ENCODE measurements at regions not wholly inside any gene's neighbourhood (a gene's known extent, or its start where the extent isn't known, plus 50 kb on each side); places are given as distances from the start of the nearest gene placed in this dataset.

DNA sequence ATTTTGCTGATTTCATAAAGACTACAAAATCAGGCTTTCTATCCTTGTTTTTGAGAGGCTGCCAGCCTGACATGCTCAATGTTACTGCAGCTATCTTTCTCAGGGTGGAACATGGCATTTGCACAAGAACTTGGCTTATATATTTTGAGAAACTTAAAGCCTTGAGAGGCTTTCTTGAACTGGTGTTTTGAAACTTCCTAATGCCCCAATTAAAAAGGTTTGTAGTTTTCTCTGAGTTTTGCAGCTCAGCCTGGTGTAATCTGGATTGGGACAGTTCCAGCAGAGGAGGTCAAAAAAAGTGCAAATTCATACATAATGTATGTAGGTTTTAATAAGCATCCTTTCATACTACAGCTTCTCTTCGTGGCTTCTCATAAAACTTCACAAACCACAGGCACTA lies 223.4 kb downstream of the FAM76B start:
- CTCF ChIA-PET = interaction anchor here (1.1 to 1.9 kb wide), 2 partner anchors 20 to 140 kb away, joined by 3 to 5 read pairs; no protein-coding TSS in a partner anchor
- DNase-seq = no peak
- no peaks in the 10 kb centered on the region for H3K36me3 ChIP-seq (replicated peaks in 1 of 2; ENCODE audit: control insufficient read depth in 1 of 2, insufficient read depth in 2 of 2, low read length in 1 of 2)
- H3K9ac ChIP-seq = no peak overlapping the region
- no peaks in the 10 kb centered on the region for H3K9me2 ChIP-seq
- no peak overlapping the region for H2AFZ ChIP-seq (ENCODE audit: low read depth)
- H3K4me1 ChIP-seq (ENCODE audit: control insufficient read depth in 1 of 2, insufficient read depth in 2 of 2, low read depth in 1 of 2, low read length in 1 of 2) = peaks cover 4% of the 10 kb centered on the region in 2 experiments; a peak in 3 of 4 replicates
- no peaks in the 10 kb centered on the region for H3K9me3 ChIP-seq
- H3K4me2 ChIP-seq = no peak overlapping the region
- H3K27me3 ChIP-seq (ENCODE audit: insufficient read depth) = no peaks in the 10 kb centered on the region
- POLR2A ChIA-PET = no interaction called here
- H3K27ac ChIP-seq (ENCODE audit: low read depth in 2 of 2, low read length in 1 of 2) = no peak overlapping the region; a peak in 1 of 4 replicates
- H3F3A ChIP-seq (replicated peaks; ENCODE audit: insufficient read depth) = no peaks in the 10 kb centered on the region
- 9% methylated on average over 1 of the region's 1 CpG for WGBS (ENCODE audit: low lambda C conversion rate)
- no peak overlapping the region for H3K4me3 ChIP-seq (ENCODE audit: low read depth in 2 of 2, low read length in 1 of 2)
- TF ChIP-seq ELF1 (IDR thresholded peaks at IDR 0.05) = no peak
- TF ChIP-seq, protein P1, sequence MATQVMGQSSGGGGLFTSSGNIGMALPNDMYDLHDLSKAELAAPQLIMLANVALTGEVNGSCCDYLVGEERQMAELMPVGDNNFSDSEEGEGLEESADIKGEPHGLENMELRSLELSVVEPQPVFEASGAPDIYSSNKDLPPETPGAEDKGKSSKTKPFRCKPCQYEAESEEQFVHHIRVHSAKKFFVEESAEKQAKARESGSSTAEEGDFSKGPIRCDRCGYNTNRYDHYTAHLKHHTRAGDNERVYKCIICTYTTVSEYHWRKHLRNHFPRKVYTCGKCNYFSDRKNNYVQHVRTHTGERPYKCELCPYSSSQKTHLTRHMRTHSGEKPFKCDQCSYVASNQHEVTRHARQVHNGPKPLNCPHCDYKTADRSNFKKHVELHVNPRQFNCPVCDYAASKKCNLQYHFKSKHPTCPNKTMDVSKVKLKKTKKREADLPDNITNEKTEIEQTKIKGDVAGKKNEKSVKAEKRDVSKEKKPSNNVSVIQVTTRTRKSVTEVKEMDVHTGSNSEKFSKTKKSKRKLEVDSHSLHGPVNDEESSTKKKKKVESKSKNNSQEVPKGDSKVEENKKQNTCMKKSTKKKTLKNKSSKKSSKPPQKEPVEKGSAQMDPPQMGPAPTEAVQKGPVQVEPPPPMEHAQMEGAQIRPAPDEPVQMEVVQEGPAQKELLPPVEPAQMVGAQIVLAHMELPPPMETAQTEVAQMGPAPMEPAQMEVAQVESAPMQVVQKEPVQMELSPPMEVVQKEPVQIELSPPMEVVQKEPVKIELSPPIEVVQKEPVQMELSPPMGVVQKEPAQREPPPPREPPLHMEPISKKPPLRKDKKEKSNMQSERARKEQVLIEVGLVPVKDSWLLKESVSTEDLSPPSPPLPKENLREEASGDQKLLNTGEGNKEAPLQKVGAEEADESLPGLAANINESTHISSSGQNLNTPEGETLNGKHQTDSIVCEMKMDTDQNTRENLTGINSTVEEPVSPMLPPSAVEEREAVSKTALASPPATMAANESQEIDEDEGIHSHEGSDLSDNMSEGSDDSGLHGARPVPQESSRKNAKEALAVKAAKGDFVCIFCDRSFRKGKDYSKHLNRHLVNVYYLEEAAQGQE (IDR thresholded peaks at IDR 0.05; ENCODE audit: low read depth, low read length) = no peak
- no peak for TF ChIP-seq POLR2AphosphoS5 (IDR thresholded peaks at IDR 0.05; ENCODE audit: low read depth, low read length)
- TF ChIP-seq, protein P2, sequence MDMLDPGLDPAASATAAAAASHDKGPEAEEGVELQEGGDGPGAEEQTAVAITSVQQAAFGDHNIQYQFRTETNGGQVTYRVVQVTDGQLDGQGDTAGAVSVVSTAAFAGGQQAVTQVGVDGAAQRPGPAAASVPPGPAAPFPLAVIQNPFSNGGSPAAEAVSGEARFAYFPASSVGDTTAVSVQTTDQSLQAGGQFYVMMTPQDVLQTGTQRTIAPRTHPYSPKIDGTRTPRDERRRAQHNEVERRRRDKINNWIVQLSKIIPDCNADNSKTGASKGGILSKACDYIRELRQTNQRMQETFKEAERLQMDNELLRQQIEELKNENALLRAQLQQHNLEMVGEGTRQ (IDR thresholded peaks at IDR 0.05; ENCODE audit: borderline replicate concordance, low read depth, low read length) = no peak
- no peak for TF ChIP-seq SIN3A (IDR thresholded peaks at IDR 0.05; ENCODE audit: borderline replicate concordance, low read depth, low read length)
- TF ChIP-seq, protein P3, sequence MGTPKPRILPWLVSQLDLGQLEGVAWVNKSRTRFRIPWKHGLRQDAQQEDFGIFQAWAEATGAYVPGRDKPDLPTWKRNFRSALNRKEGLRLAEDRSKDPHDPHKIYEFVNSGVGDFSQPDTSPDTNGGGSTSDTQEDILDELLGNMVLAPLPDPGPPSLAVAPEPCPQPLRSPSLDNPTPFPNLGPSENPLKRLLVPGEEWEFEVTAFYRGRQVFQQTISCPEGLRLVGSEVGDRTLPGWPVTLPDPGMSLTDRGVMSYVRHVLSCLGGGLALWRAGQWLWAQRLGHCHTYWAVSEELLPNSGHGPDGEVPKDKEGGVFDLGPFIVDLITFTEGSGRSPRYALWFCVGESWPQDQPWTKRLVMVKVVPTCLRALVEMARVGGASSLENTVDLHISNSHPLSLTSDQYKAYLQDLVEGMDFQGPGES (IDR thresholded peaks at IDR 0.05; ENCODE audit: low read depth, low read length) = no peak
- no peak for TF ChIP-seq CHD2 (IDR thresholded peaks at IDR 0.05; ENCODE audit: low read length, partially characterized antibody)
- TF ChIP-seq, protein P4, sequence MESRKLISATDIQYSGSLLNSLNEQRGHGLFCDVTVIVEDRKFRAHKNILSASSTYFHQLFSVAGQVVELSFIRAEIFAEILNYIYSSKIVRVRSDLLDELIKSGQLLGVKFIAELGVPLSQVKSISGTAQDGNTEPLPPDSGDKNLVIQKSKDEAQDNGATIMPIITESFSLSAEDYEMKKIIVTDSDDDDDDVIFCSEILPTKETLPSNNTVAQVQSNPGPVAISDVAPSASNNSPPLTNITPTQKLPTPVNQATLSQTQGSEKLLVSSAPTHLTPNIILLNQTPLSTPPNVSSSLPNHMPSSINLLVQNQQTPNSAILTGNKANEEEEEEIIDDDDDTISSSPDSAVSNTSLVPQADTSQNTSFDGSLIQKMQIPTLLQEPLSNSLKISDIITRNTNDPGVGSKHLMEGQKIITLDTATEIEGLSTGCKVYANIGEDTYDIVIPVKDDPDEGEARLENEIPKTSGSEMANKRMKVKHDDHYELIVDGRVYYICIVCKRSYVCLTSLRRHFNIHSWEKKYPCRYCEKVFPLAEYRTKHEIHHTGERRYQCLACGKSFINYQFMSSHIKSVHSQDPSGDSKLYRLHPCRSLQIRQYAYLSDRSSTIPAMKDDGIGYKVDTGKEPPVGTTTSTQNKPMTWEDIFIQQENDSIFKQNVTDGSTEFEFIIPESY (IDR thresholded peaks at IDR 0.05; ENCODE audit: borderline replicate concordance, low read depth) = no peak
- TF ChIP-seq, protein P5, sequence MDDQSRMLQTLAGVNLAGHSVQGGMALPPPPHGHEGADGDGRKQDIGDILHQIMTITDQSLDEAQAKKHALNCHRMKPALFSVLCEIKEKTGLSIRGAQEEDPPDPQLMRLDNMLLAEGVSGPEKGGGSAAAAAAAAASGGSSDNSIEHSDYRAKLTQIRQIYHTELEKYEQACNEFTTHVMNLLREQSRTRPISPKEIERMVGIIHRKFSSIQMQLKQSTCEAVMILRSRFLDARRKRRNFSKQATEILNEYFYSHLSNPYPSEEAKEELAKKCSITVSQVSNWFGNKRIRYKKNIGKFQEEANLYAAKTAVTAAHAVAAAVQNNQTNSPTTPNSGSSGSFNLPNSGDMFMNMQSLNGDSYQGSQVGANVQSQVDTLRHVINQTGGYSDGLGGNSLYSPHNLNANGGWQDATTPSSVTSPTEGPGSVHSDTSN (IDR thresholded peaks at IDR 0.05) = no peak
- TF ChIP-seq RFX5 (IDR thresholded peaks at IDR 0.05; ENCODE audit: low read length) = no peak
- no peak for TF ChIP-seq NFIC (IDR thresholded peaks at IDR 0.05; ENCODE audit: borderline replicate concordance)
- TF ChIP-seq JUND (IDR thresholded peaks at IDR 0.05) = no peak
- TF ChIP-seq EZH2phosphoT487 (IDR thresholded peaks at IDR 0.05; ENCODE audit: borderline replicate concordance, low read depth) = no peak
- no peaks in the 10 kb centered on the region for H4K20me1 ChIP-seq (ENCODE audit: insufficient read depth)
- H3K79me2 ChIP-seq (ENCODE audit: insufficient read depth) = no peaks in the 10 kb centered on the region
